HG03060 (cell line): ENCODE measurements at regions not wholly inside any gene's neighbourhood (a gene's known extent, or its start where the extent isn't known, plus 50 kb on each side); places are given as distances from the start of the nearest gene placed in this dataset.
"Not testable (repeated sequence)": the region's sequence is repeated elsewhere in the genome, so short reads cannot be mapped to it uniquely, and the experiment has no call there.

Experiments
- ATAC-seq: cut with Tn5 transposase; IDR thresholded peaks from one replicate; pipeline ENCODE4 v1.9.1; 2021; ENCODE audit warnings: low read depth, moderate number of reproducible peaks; ENCODE audit not compliant: unreplicated experiment

GRCh38 chr11:91124363-91124762, 901.5 kb upstream of the CHORDC1 start:
- no peak for ATAC-seq

GRCh38 chr11:91115116-91115515, 892.3 kb upstream of the CHORDC1 start:
- no peak for ATAC-seq

- no peak for ATAC-seq
These were observed 881.4 kb upstream of the CHORDC1 start for GRCh38 chr11:91104237-91104636.

GRCh38 chr11:91100427-91100826, 877.6 kb upstream of the CHORDC1 start:
- no peak for ATAC-seq

GRCh38 chr11:91097083-91097482, 874.2 kb upstream of the CHORDC1 start:
- no peak for ATAC-seq

- ATAC-seq, result no peak
These were observed 870.3 kb upstream of the CHORDC1 start for GRCh38 chr11:91093141-91093540.

- no peak for ATAC-seq
These were observed 868.7 kb upstream of the CHORDC1 start for GRCh38 chr11:91091563-91091962.

GRCh38 chr11:91086028-91086427, 863.2 kb upstream of the CHORDC1 start:
- no peak for ATAC-seq

GRCh38 chr11:91082255-91082654, 859.4 kb upstream of the CHORDC1 start:
- no peak for ATAC-seq

GRCh38 chr11:91081440-91082043, 858.7 kb upstream of the CHORDC1 start:
- ATAC-seq, result no peak

- ATAC-seq, result no peak
These were observed 855.4 kb upstream of the CHORDC1 start for GRCh38 chr11:91078221-91078620.

GRCh38 chr11:91075032-91075695, 852.3 kb upstream of the CHORDC1 start:
- no peak for ATAC-seq

- no peak for ATAC-seq
These were observed 844.8 kb upstream of the CHORDC1 start for GRCh38 chr11:91067666-91068065.

- no peak for ATAC-seq
These were observed 843.7 kb upstream of the CHORDC1 start for GRCh38 chr11:91066456-91067047.

- ATAC-seq, result not testable (repeated sequence)
These were observed 840.5 kb upstream of the CHORDC1 start for GRCh38 chr11:91063399-91063798.

- ATAC-seq, result no peak
These were observed 825.0 kb upstream of the CHORDC1 start for GRCh38 chr11:91047882-91048281.

- no peak for ATAC-seq
These were observed 823.4 kb upstream of the CHORDC1 start for GRCh38 chr11:91046261-91046660.

- no peak for ATAC-seq
These were observed 818.8 kb upstream of the CHORDC1 start for GRCh38 chr11:91041626-91042025.

- no peak for ATAC-seq
These were observed 800.9 kb upstream of the CHORDC1 start for GRCh38 chr11:91023731-91024130.

GRCh38 chr11:91011503-91011902, 788.7 kb upstream of the CHORDC1 start:
- no peak for ATAC-seq

- ATAC-seq, result no peak
These were observed 782.6 kb upstream of the CHORDC1 start for GRCh38 chr11:91005458-91005857.

- ATAC-seq, result no peak
These were observed 774.4 kb upstream of the CHORDC1 start for GRCh38 chr11:90997241-90997640.
